ENCODE measurements at regions not wholly inside any gene's neighbourhood (a gene's known extent, or its start where the extent isn't known, plus 50 kb on each side); places are given as distances from the start of the nearest gene placed in this dataset.
"Not testable (repeated sequence)": the region's sequence is repeated elsewhere in the genome, so short reads cannot be mapped to it uniquely, and the experiment has no call there.

DNA sequence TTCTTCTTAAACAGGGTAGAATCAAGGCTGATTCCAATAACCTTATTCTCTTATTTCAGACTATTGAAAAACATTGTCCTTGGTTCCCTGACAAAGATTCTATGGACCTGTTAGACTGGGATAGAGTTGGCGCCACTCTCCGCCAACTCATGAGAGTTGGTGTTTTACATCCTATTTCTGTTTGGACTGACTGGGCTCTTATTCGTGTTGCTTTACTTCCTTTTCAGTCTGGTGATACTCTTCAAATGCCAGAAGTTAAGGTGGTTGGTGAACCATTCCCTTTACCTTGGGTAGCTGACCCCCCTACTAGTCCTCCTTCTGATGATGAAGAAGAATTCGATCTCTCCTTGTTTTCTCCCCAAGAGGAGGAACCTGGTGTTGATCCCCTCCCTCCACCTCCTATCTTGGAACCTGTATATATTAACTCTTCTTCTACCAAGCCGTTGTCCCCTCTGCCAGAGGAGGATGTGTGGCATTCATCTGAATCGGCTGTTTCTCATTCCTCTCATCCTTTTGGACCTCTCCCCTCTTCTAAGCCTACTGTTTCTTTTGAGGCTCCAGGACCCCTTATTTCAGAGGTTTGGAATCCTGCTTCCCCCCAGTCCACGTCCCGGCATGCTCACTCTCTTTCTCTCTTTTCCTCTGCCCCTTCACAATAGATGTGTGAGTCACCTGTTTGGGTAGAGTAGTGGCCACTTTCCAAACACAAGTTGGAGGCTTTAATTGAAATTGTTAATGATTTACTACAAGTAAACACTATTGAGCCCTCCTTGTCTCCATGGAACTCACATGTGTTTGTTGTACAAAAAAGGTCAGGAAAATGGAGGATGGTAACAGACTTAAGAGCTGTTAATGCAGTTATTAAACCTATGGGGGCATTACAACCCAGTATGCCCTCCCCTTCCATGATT, 585.7 kb downstream of the NSUN3 start:
- H3K79me2 ChIP-seq (ENCODE audit: control insufficient read depth, insufficient read depth, low read length); H3K9me3 ChIP-seq (replicated peaks; ENCODE audit: control insufficient read depth, insufficient read depth, low read depth, low read length); H2AFZ ChIP-seq (ENCODE audit: low read depth, low read length); H3K27me3 ChIP-seq (ENCODE audit: control insufficient read depth in 2 of 2, insufficient read depth in 2 of 2, low read length in 2 of 2); in situ Hi-C loops (cut with MboI); ATAC-seq; H3K36me3 ChIP-seq (ENCODE audit: control insufficient read depth, insufficient read depth, low read length); H3K4me3 ChIP-seq; POLR2A ChIA-PET; FAIRE-seq; CTCF ChIA-PET (ENCODE audit: low intra/inter-chr PET ratio); H3K4me2 ChIP-seq (ENCODE audit: insufficient read depth, low read length); H3K9ac ChIP-seq (ENCODE audit: insufficient read depth in 1 of 2, low read depth in 2 of 2, low read length in 2 of 2); H4K20me1 ChIP-seq (replicated peaks; ENCODE audit: control insufficient read depth, insufficient read depth, low read length); intact Hi-C loops (cut with micrococcal nuclease); H3K4me1 ChIP-seq (replicated peaks in 1 of 2; ENCODE audit: control insufficient read depth in 2 of 2, insufficient read depth in 2 of 2, low read length in 2 of 2); H3K27ac ChIP-seq (ENCODE audit: extremely low read depth, low read depth, low read length); H3K9me1 ChIP-seq (ENCODE audit: control insufficient read depth, insufficient read depth, low read length); BruUV-seq (replicated peaks); DNase-seq (ENCODE audit: extremely low read depth in 1 of 4, low spot score in 3 of 4): not testable (repeated sequence)
- 1% methylated on average over 7 of the region's 8 CpGs for WGBS (ENCODE audit: insufficient coverage, low coverage, missing lambda C conversion rate)

DNA sequence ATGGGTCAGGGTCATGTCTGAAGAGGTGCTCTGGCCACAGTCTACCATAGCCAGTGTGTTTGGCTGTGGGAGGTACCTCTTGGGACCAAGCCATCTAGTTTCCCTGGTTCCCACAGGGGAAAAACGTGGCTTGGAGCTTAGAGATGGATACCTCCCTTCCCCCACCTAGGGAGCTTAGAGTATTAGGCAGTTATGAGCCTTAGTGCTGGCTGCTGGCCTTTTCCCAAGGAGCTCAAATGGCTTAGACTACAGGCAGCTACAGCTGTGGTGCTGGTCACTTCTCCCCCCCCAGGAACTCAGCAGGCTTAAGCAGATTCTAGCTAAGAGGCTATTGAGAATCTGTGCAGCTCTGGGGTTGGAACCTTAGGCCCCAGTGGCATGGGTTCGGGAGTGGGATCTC, 591.2 kb downstream of the NSUN3 start:
- POLR2A ChIA-PET, result interaction anchor here (0.9 kb wide), 1 partner anchor 26 kb away, joined by 3 read pairs; no protein-coding TSS in a partner anchor
- in situ Hi-C loops (cut with MboI), result no loop called here
- TF ChIP-seq NEUROD1 (IDR thresholded peaks at IDR 0.05; ENCODE audit: borderline replicate concordance, low read depth, low read length, partially characterized antibody) (no peak), ZNF174 (CRISPR knock-in tag; IDR thresholded peaks at IDR 0.05) (no peak), TRIM24 (IDR thresholded peaks at IDR 0.05) (no peak), ZNF146 (CRISPR knock-in tag; IDR thresholded peaks at IDR 0.05; ENCODE audit: unreplicated experiment) (no peak), TOE1 (IDR thresholded peaks at IDR 0.05; ENCODE audit: borderline replicate concordance) (no peak), TOE1 (CRISPR knock-in tag; IDR thresholded peaks at IDR 0.05; ENCODE audit: borderline replicate concordance, low read depth) (no peak), CC2D1A (IDR thresholded peaks at IDR 0.05) (no peak), COPS2 (conservative IDR thresholded peaks at IDR 0.05) (no peak), PRMT5 (CRISPR knock-in tag; IDR thresholded peaks at IDR 0.05) (no peak), PCBP2 (IDR thresholded peaks at IDR 0.05; ENCODE audit: low read depth, low read length, poor library complexity, severe bottlenecking) (no peak), KDM2B (CRISPR knock-in tag; IDR thresholded peaks at IDR 0.05) (no peak), ZC3H11A (IDR thresholded peaks at IDR 0.05; ENCODE audit: low read depth, low read length) (no peak), DIDO1 (tag; IDR thresholded peaks at IDR 0.05; ENCODE audit: low read depth) (no peak), SMARCA5 (IDR thresholded peaks at IDR 0.05) (no peak), MXI1 (IDR thresholded peaks at IDR 0.05; ENCODE audit: low read depth, low read length) (no peak)
- TF ChIP-seq, protein P1, sequence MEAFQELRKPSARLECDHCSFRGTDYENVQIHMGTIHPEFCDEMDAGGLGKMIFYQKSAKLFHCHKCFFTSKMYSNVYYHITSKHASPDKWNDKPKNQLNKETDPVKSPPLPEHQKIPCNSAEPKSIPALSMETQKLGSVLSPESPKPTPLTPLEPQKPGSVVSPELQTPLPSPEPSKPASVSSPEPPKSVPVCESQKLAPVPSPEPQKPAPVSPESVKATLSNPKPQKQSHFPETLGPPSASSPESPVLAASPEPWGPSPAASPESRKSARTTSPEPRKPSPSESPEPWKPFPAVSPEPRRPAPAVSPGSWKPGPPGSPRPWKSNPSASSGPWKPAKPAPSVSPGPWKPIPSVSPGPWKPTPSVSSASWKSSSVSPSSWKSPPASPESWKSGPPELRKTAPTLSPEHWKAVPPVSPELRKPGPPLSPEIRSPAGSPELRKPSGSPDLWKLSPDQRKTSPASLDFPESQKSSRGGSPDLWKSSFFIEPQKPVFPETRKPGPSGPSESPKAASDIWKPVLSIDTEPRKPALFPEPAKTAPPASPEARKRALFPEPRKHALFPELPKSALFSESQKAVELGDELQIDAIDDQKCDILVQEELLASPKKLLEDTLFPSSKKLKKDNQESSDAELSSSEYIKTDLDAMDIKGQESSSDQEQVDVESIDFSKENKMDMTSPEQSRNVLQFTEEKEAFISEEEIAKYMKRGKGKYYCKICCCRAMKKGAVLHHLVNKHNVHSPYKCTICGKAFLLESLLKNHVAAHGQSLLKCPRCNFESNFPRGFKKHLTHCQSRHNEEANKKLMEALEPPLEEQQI (IDR thresholded peaks at IDR 0.05), result no peak

More for the DNA sequence above, 591.2 kb downstream of the NSUN3 start:
- no peaks in the 10 kb centered on the region for H3K36me3 ChIP-seq (ENCODE audit: control insufficient read depth, insufficient read depth, low read length)
- WGBS (ENCODE audit: insufficient coverage, low coverage, missing lambda C conversion rate), result 0% methylated on average over 2 of the region's 2 CpGs
- H3K4me1 ChIP-seq (replicated peaks in 1 of 2; ENCODE audit: control insufficient read depth in 2 of 2, insufficient read depth in 2 of 2, low read length in 2 of 2), result no peaks in the 10 kb centered on the region
- no peak overlapping the region for H3K4me3 ChIP-seq
- CTCF ChIA-PET (ENCODE audit: low intra/inter-chr PET ratio), result no interaction called here
- BruUV-seq (replicated peaks), result no TSS peak
- H3K9ac ChIP-seq (ENCODE audit: insufficient read depth in 1 of 2, low read depth in 2 of 2, low read length in 2 of 2), result no peak overlapping the region
- FAIRE-seq, result no peak
- H3K27me3 ChIP-seq (ENCODE audit: control insufficient read depth in 2 of 2, insufficient read depth in 2 of 2, low read length in 2 of 2), result no peaks in the 10 kb centered on the region
- H3K79me2 ChIP-seq (ENCODE audit: control insufficient read depth, insufficient read depth, low read length), result no peaks in the 10 kb centered on the region
- no peak for DNase-seq (ENCODE audit: extremely low read depth in 1 of 4, low spot score in 3 of 4)
- H3K4me2 ChIP-seq (ENCODE audit: insufficient read depth, low read length), result no peak overlapping the region
- H3K9me1 ChIP-seq (ENCODE audit: control insufficient read depth, insufficient read depth, low read length), result no peaks in the 10 kb centered on the region
- H3K9me3 ChIP-seq (replicated peaks; ENCODE audit: control insufficient read depth, insufficient read depth, low read depth, low read length), result no peaks in the 10 kb centered on the region
- H3K27ac ChIP-seq (ENCODE audit: extremely low read depth, low read depth, low read length), result no peak overlapping the region
- no peak overlapping the region for H2AFZ ChIP-seq (ENCODE audit: low read depth, low read length)
- intact Hi-C loops (cut with micrococcal nuclease), result no loop called here
- no peak for ATAC-seq
- H4K20me1 ChIP-seq (replicated peaks; ENCODE audit: control insufficient read depth, insufficient read depth, low read length), result no peaks in the 10 kb centered on the region

Measured in K562 (cell line).